ENCODE measurements at regions not wholly inside any gene's neighbourhood (a gene's known extent, or its start where the extent isn't known, plus 50 kb on each side); places are given as distances from the start of the nearest gene placed in this dataset.

GRCh38 chr9:107991581-107991980 is 502.0 kb upstream of the KLF4 start:
- 55 to 86% (median 80%) methylated on average over 1 to 4 of the region's 4 CpGs for WGBS, 4 donors
- TF ChIP-seq POLR2A (IDR thresholded peaks at IDR 0.05) (no peak), CTCF (IDR thresholded peaks at IDR 0.05) (no peak)
- Histone ChIP-seq H3K27ac (no peak overlapping the region), H3K9me3 (replicated peaks in 1 of 3) (no peaks in the 10 kb centered on the region), H3K27me3 (no peaks in the 10 kb centered on the region), H3K4me3 (no peak overlapping the region), H3K4me1 (replicated peaks in 1 of 2) (no peaks in the 10 kb centered on the region), H3K36me3 (replicated peaks in 1 of 2) (no peaks in the 10 kb centered on the region)
- no peak for DNase-seq
- intact Hi-C loops (cut with DNase I), result no loop called here

GRCh38 chr9:107989544-107989943 is 500.0 kb upstream of the KLF4 start:
- WGBS, 4 donors, result 61 to 72% (median 68%) methylated on average over 2 of the region's 2 CpGs
- Histone ChIP-seq H3K36me3 (replicated peaks in 1 of 2) (no peaks in the 10 kb centered on the region), H3K27me3 (no peaks in the 10 kb centered on the region), H3K9me3 (replicated peaks in 1 of 3) (no peaks in the 10 kb centered on the region), H3K4me1 (replicated peaks in 1 of 2) (no peaks in the 10 kb centered on the region), H3K4me3 (no peak overlapping the region), H3K27ac (no peak overlapping the region)
- intact Hi-C loops (cut with DNase I), result no loop called here
- TF ChIP-seq POLR2A (IDR thresholded peaks at IDR 0.05), result no peak
- no peak for TF ChIP-seq CTCF (IDR thresholded peaks at IDR 0.05)
- DNase-seq, result peak in 2 of 7 donors; percentile 12 to 17

DNA sequence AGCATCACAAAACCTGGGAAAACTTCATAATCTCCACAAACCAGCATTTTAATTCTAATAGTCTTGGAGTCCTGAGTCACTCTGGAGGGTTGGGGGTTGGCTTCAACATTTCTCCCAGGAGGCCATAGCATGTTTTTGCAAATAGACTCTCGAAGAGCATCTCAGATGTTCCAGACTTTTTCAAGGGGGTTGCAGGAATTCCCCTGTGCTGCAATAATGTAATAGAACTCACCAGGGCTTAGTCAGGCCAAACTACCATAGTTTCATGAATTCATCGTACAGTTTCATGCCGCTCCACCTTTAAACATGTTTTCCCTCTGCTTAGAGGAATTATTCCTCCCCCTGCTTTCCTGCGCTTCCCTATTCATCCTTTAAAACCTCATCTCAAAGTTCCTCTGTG is 499.5 kb upstream of the KLF4 start:
- H3K27ac ChIP-seq, result no peak overlapping the region
- 47 to 71% (median 63%) methylated on average over 4 of the region's 4 CpGs for WGBS, 4 donors
- intact Hi-C loops (cut with DNase I), result no loop called here
- TF ChIP-seq CTCF (IDR thresholded peaks at IDR 0.05) (no peak), POLR2A (IDR thresholded peaks at IDR 0.05) (no peak)
- DNase-seq, result no peak
- H3K36me3 ChIP-seq (replicated peaks in 1 of 2), result no peaks in the 10 kb centered on the region
- no peaks in the 10 kb centered on the region for H3K9me3 ChIP-seq (replicated peaks in 1 of 3)
- H3K27me3 ChIP-seq, result no peaks in the 10 kb centered on the region
- H3K4me3 ChIP-seq, result no peak overlapping the region
- no peaks in the 10 kb centered on the region for H3K4me1 ChIP-seq (replicated peaks in 1 of 2)

DNA sequence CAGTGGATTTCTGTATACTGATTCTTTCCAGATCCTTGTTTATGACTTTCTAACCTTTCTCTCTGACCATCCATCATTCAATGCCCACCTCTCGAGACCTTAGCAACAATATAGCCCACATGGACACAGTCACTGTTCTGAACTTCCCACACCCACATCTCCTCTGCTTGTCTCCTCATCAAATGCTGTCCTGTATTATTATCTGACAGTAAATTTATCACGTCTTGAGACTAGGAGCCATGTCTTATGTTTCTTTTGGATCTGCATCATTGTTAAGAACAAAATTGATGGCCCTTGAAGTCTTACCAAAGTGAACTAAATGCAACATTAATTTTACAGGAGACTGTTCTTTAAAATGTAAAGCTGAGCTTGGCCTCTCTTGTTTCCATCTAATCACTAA is 495.4 kb upstream of the KLF4 start:
- Histone ChIP-seq H3K4me1 (replicated peaks in 1 of 2) (no peaks in the 10 kb centered on the region), H3K27ac (no peak overlapping the region), H3K36me3 (replicated peaks in 1 of 2) (no peaks in the 10 kb centered on the region), H3K4me3 (no peak overlapping the region), H3K9me3 (replicated peaks in 1 of 3) (no peaks in the 10 kb centered on the region), H3K27me3 (no peaks in the 10 kb centered on the region)
- TF ChIP-seq POLR2A (IDR thresholded peaks at IDR 0.05) (no peak), CTCF (IDR thresholded peaks at IDR 0.05) (no peak)
- 72 to 94% (median 78%) methylated on average over 2 of the region's 2 CpGs for WGBS, 4 donors
- no peak for DNase-seq
- intact Hi-C loops (cut with DNase I), result no loop called here

All from adrenal gland (tissue), 9 donors.